Subcutaneous abdominal adipose tissue (tissue), 5 donors: ENCODE measurements at regions not wholly inside any gene's neighbourhood (a gene's known extent, or its start where the extent isn't known, plus 50 kb on each side); places are given as distances from the start of the nearest gene placed in this dataset.
"Not testable (repeated sequence)": the region's sequence is repeated elsewhere in the genome, so short reads cannot be mapped to it uniquely, and the experiment has no call there.

Source experiments
- H3K27ac ChIP-seq: one replicate; pipeline ENCODE4 v1.7.0; 2013; ENCODE audit warnings: low read depth, mild to moderate bottlenecking, inconsistent platforms, low read length, moderate library complexity
- H3K27me3 ChIP-seq, 5 donors: one replicate each; pipeline ENCODE4 v1.7.0; 2013; ENCODE audit warnings: low read length in 5 of 5, inconsistent platforms in 1 of 5; ENCODE audit not compliant: control insufficient read depth in 5 of 5, insufficient read depth in 4 of 5
- H3K36me3 ChIP-seq, 5 donors: one replicate each; pipeline ENCODE4 v1.7.0; 2013; ENCODE audit warnings: low read length in 5 of 5; ENCODE audit not compliant: control insufficient read depth in 5 of 5, insufficient read depth in 5 of 5
- H3K4me1 ChIP-seq, 5 donors: one replicate each; pipeline ENCODE4 v1.7.0; 2013; ENCODE audit warnings: low read length in 5 of 5, mild to moderate bottlenecking in 3 of 5, moderate library complexity in 1 of 5; ENCODE audit not compliant: control insufficient read depth in 5 of 5, insufficient read depth in 5 of 5
- H3K4me3 ChIP-seq, 5 donors: one replicate each; pipeline ENCODE4 v1.7.0; 2013; ENCODE audit warnings: low read length in 5 of 5, low read depth in 1 of 5
- H3K9ac ChIP-seq, 5 donors: one replicate each; pipeline ENCODE4 v1.7.0; 2013; ENCODE audit warnings: low read length in 5 of 5, mild to moderate bottlenecking in 4 of 5, moderate library complexity in 3 of 5
- H3K9me3 ChIP-seq, 5 donors: one replicate each; pipeline ENCODE4 v1.7.0; 2013; ENCODE audit warnings: low read length in 5 of 5; ENCODE audit not compliant: control insufficient read depth in 5 of 5
- donor health status: healthy.
- donor health status: healthy.
- donor health status: healthy.
- donor health status: healthy.
- donor health status: healthy.

- H3K27me3 ChIP-seq, result peaks cover 0 to 2% (median 0%) of the 10 kb centered on the region in 5 donors
- H3K9me3 ChIP-seq, result no peaks in the 10 kb centered on the region
- no peaks in the 10 kb centered on the region for H3K4me1 ChIP-seq
- H3K9ac ChIP-seq, result no peak overlapping the region
- no peak overlapping the region for H3K27ac ChIP-seq
- H3K4me3 ChIP-seq, result no peak overlapping the region
- no peaks in the 10 kb centered on the region for H3K36me3 ChIP-seq
Measured at GRCh38 chr3:55143336-55143735, 215.5 kb upstream of the LRTM1 start.

DNA sequence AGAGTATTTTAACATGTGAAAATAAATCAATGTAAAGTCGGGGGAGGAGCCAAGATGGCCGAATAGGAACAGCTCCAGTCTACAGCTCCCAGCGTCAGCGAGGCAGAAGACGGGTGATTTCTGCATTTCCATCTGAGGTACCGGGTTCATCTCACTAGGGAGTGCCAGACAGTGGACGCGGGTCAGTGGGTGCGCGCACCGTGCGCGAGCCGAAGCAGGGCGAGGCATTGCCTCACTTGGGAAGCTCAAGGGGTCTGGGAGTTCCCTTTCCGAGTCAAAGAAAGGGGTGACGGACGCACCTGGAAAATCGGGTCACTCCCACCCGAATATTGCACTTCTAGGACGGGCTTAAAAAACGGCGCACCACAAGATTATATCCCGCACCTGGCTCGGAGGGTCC is 208.4 kb upstream of the LRTM1 start:
- not testable (repeated sequence) for H3K4me3 ChIP-seq, H3K36me3 ChIP-seq, H3K9ac ChIP-seq, H3K27me3 ChIP-seq, H3K27ac ChIP-seq, H3K4me1 ChIP-seq, H3K9me3 ChIP-seq

GRCh38 chr3:55128225-55128823 is 200.5 kb upstream of the LRTM1 start:
- Histone ChIP-seq H3K27me3 (peaks cover 0 to 9% (median 3%) of the 10 kb centered on the region in 5 donors), H3K36me3 (no peaks in the 10 kb centered on the region), H3K9ac (no peak overlapping the region), H3K4me1 (no peaks in the 10 kb centered on the region), H3K9me3 (no peaks in the 10 kb centered on the region), H3K4me3 (no peak overlapping the region), H3K27ac (no peak overlapping the region)

GRCh38 chr3:55127565-55127964 is 199.7 kb upstream of the LRTM1 start:
- Histone ChIP-seq H3K27me3 (peaks cover 0 to 9% (median 3%) of the 10 kb centered on the region in 5 donors), H3K9me3 (no peaks in the 10 kb centered on the region), H3K36me3 (no peaks in the 10 kb centered on the region), H3K27ac (no peak overlapping the region), H3K4me1 (no peaks in the 10 kb centered on the region), H3K4me3 (no peak overlapping the region), H3K9ac (no peak overlapping the region)

- Histone ChIP-seq H3K4me1 (no peaks in the 10 kb centered on the region), H3K36me3 (no peaks in the 10 kb centered on the region), H3K27ac (no peak overlapping the region), H3K9ac (no peak overlapping the region), H3K9me3 (no peaks in the 10 kb centered on the region), H3K27me3 (peaks cover 0 to 8% (median 3%) of the 10 kb centered on the region in 5 donors), H3K4me3 (no peak overlapping the region)
Measured at GRCh38 chr3:55124371-55124770, 196.5 kb upstream of the LRTM1 start.
